CD4-positive, alpha-beta T cell (primary cell): ENCODE measurements at regions not wholly inside any gene's neighbourhood (a gene's known extent, or its start where the extent isn't known, plus 50 kb on each side); places are given as distances from the start of the nearest gene placed in this dataset.
"Not testable (repeated sequence)": the region's sequence is repeated elsewhere in the genome, so short reads cannot be mapped to it uniquely, and the experiment has no call there.

Source experiments
- ATAC-seq: fragments of 200-7000 bp; cut with Tn5 transposase; one replicate; pipeline ENCODE4 v1.10.0; 2022; ENCODE audit warnings: mild to moderate bottlenecking; ENCODE audit not compliant: poor library complexity
- CTCF ChIA-PET: fragments of 350-600 bp; sonication (Branson Sonifier 250); formaldehyde crosslinking; loops from one replicate; lab custom pipeline; 2021; ENCODE audit warnings: antibody characterized with exemption, inconsistent platforms; lab: Charles Lee
- POLR2A ChIA-PET: fragments of 350-600 bp; sonication (Branson Sonifier 250); formaldehyde crosslinking; loops from one replicate; lab custom pipeline; 2021; ENCODE audit warnings: antibody characterized with exemption, inconsistent platforms; lab: Charles Lee
- DNase-seq, 14 experiments: peaks; one replicate each; pipeline ENCODE4 v3.0.0-alpha.2; 2013 to 2020; ENCODE audit warnings: mixed read lengths in 2 of 14
- H3K27ac ChIP-seq, 2 donors: one replicate each; pipeline versions ENCODE4 v1.5.1 to v1.7.0; 2013; ENCODE audit warnings: low read length in 2 of 2, low read depth in 1 of 2, mild to moderate bottlenecking in 1 of 2
- H3K27me3 ChIP-seq, 2 experiments: 1 replicate in 1 of 2; 2 replicates in 1 of 2; pipeline versions ENCODE4 v1.6.1 to v1.7.0; 2013; ENCODE audit warnings: low read length in 2 of 2, control low read depth in 1 of 2, mild to moderate bottlenecking in 1 of 2, moderate library complexity in 1 of 2; ENCODE audit not compliant: insufficient read depth in 2 of 2, control insufficient read depth in 1 of 2
- H3K36me3 ChIP-seq: one replicate; pipeline ENCODE4 v1.6.1; 2013; ENCODE audit warnings: low read length, control low read depth; ENCODE audit not compliant: insufficient read depth
- H3K4me1 ChIP-seq: one replicate; pipeline ENCODE4 v1.6.1; 2013; ENCODE audit warnings: low read length, control low read depth; ENCODE audit not compliant: insufficient read depth
- H3K4me3 ChIP-seq: one replicate; pipeline ENCODE4 v1.5.1; 2013; ENCODE audit warnings: mild to moderate bottlenecking, low read length, moderate library complexity
- H3K9me3 ChIP-seq, 2 experiments: 1 replicate in 1 of 2; 2 replicates in 1 of 2; pipeline versions ENCODE4 v1.6.1 to v1.7.0; 2013; ENCODE audit warnings: low read length in 2 of 2, mild to moderate bottlenecking in 2 of 2, control low read depth in 1 of 2, moderate library complexity in 1 of 2; ENCODE audit not compliant: control insufficient read depth in 1 of 2, insufficient read depth in 1 of 2
- H3K27ac Mint-ChIP-seq: one replicate; pipeline ENCODE4 v1.8.0; 2020; ENCODE audit warnings: mixed read lengths
- H3K27me3 Mint-ChIP-seq: one replicate; pipeline ENCODE4 v1.8.0; 2021; ENCODE audit warnings: mixed read lengths
- H3K36me3 Mint-ChIP-seq: one replicate; pipeline ENCODE4 v1.8.0; 2021; ENCODE audit warnings: low read depth, mixed read lengths
- H3K4me1 Mint-ChIP-seq: one replicate; pipeline ENCODE4 v1.8.0; 2021; ENCODE audit warnings: low read depth, mixed read lengths
- H3K4me3 Mint-ChIP-seq: one replicate; pipeline ENCODE4 v1.8.0; 2020; ENCODE audit warnings: mild to moderate bottlenecking, mixed read lengths
- H3K9me3 Mint-ChIP-seq: one replicate; pipeline ENCODE4 v1.8.0; 2020; ENCODE audit warnings: mixed read lengths
- intact Hi-C, 2 experiments: fragments of 100-400 bp; cut with DNase I in 1 of 2; cut with micrococcal nuclease in 1 of 2; formaldehyde crosslinking; loops; one replicate each; pipeline versions ENCODE4 v1.15.1 to v1.9.0; 2023 to 2025; cut with DNase I, micrococcal nuclease
- TF ChIP-seq, protein P1 (sequence below): fragments of 200-600 bp; IDR thresholded peaks from one replicate; pipeline ENCODE4 v1.8.0; 2022; ENCODE audit warnings: antibody characterized with exemption, mild to moderate bottlenecking

DNA sequence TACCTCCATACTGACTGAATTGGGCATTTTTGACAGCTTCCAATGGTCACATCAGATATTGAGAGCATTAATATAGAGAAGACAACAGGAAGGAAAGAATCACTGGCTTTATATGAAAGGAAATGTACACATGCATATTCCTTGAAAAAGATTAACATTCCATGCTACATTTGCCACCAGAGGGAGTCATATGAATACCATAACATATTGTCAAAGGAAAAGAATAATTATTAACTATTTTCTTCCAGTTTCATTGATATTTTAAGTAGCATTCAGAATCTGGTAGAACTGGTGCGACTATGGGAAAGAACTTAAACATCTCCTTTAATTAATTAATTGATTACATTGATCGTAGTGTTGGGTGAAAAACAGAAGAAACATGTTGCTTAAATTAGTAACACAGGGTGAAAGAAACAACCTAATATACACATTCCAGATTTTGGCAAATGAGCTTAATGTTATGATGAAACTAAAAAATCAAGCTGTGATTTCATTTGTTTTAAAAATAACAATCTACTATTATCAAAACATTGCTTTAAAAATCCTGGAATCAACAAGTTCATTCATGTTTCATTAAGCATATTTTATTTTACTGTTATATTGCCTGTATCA is 71.5 kb downstream of the GPR85 start:
- Histone ChIP-seq H3K27me3 (no peaks in the 10 kb centered on the region), H3K9me3 (peaks cover 0 to 4% of the 10 kb centered on the region in 2 experiments), H3K36me3 (no peaks in the 10 kb centered on the region), H3K4me1 (no peaks in the 10 kb centered on the region), H3K4me3 (no peak overlapping the region), H3K27ac (no peak overlapping the region)
- POLR2A ChIA-PET: no interaction called here
- Mint-ChIP-seq H3K9me3 (peaks cover 4% of the 10 kb centered on the region), H3K27ac (no peak overlapping the region), H3K4me3 (no peak overlapping the region), H3K27me3 (no peaks in the 10 kb centered on the region), H3K36me3 (no peaks in the 10 kb centered on the region), H3K4me1 (no peaks in the 10 kb centered on the region)
- DNase-seq (no peak), ATAC-seq (no peak)
- TF ChIP-seq, protein P1, sequence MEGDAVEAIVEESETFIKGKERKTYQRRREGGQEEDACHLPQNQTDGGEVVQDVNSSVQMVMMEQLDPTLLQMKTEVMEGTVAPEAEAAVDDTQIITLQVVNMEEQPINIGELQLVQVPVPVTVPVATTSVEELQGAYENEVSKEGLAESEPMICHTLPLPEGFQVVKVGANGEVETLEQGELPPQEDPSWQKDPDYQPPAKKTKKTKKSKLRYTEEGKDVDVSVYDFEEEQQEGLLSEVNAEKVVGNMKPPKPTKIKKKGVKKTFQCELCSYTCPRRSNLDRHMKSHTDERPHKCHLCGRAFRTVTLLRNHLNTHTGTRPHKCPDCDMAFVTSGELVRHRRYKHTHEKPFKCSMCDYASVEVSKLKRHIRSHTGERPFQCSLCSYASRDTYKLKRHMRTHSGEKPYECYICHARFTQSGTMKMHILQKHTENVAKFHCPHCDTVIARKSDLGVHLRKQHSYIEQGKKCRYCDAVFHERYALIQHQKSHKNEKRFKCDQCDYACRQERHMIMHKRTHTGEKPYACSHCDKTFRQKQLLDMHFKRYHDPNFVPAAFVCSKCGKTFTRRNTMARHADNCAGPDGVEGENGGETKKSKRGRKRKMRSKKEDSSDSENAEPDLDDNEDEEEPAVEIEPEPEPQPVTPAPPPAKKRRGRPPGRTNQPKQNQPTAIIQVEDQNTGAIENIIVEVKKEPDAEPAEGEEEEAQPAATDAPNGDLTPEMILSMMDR: no peak
- CTCF ChIA-PET: no interaction called here
- intact Hi-C loops: no loop called here

DNA sequence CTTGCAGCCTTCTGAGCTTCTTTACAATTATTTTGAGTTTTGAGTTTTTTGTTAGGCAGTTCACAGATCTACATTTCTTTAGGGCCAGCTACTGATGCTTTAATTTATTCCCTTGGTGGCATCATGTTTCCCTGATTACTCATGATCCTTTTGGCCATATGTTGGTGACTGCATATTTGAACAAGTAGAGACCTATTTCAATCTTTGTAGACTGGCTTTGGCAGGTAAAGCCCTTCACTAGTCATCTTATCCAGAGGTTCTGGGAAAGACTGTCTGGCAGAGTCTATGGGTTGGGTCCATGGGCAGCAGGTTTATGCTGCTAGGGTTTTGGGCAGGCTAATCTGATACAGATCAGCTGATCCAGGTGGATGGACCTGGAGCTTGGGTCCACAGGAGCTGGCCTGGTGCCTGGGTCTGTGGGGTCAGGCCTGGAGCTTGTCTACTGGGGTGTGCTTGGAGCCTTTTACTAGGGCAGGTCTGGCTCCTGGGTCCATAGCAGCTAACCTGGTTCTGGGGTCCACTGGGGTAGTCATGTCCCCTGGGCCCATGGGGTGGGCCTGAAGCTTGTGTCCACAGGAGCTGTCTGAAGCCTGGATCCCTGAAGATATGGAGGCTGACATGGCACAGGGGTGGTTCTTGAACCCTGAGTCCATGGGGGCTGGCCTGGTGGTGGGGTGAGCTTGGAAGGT is 72.7 kb downstream of the GPR85 start:
- DNase-seq: no peak
- no peaks in the 10 kb centered on the region for H3K27me3 Mint-ChIP-seq
- TF ChIP-seq, protein P1: no peak
- H3K4me3 ChIP-seq: no peak overlapping the region
- POLR2A ChIA-PET: no interaction called here
- no peak for ATAC-seq
- no peaks in the 10 kb centered on the region for H3K27me3 ChIP-seq
- no peak overlapping the region for H3K27ac Mint-ChIP-seq
- peaks cover 4% of the 10 kb centered on the region for H3K9me3 Mint-ChIP-seq
- H3K27ac ChIP-seq: no peak overlapping the region
- H3K4me3 Mint-ChIP-seq: no peak overlapping the region
- no peaks in the 10 kb centered on the region for H3K4me1 Mint-ChIP-seq
- H3K9me3 ChIP-seq: peaks cover 0 to 4% of the 10 kb centered on the region in 2 experiments
- intact Hi-C loops: no loop called here
- no peaks in the 10 kb centered on the region for H3K4me1 ChIP-seq
- CTCF ChIA-PET: no interaction called here
- no peaks in the 10 kb centered on the region for H3K36me3 Mint-ChIP-seq
- no peaks in the 10 kb centered on the region for H3K36me3 ChIP-seq

DNA sequence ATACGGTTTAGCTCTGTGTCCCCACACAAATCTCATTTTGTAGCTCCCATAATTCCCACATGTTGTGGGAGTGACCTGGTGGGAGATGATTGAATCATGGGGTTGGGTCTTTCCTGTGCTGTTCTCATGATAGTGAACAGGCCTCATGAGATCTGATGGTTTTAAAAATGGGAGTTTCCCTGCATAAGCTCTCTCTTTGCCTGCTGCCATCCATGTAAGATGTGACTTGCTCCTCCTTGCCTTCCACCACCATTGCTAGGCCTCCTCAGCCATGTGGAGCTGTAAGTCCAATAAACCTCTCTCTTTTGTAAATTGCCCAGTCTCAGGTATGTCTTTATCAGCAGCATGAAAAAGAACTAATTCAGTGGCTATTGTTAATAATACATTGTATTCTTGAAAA is 73.8 kb downstream of the GPR85 start:
- H3K27ac ChIP-seq, H3K27me3 Mint-ChIP-seq, H3K9me3 ChIP-seq, ATAC-seq, DNase-seq, H3K27me3 ChIP-seq, H3K4me3 ChIP-seq, intact Hi-C loops, H3K4me1 Mint-ChIP-seq, CTCF ChIA-PET, H3K36me3 ChIP-seq, H3K9me3 Mint-ChIP-seq, H3K36me3 Mint-ChIP-seq, H3K27ac Mint-ChIP-seq, H3K4me3 Mint-ChIP-seq, H3K4me1 ChIP-seq, POLR2A ChIA-PET: not testable (repeated sequence)
